Gastroesophageal sphincter (tissue), 4 donors: ENCODE measurements at regions not wholly inside any gene's neighbourhood (a gene's known extent, or its start where the extent isn't known, plus 50 kb on each side); places are given as distances from the start of the nearest gene placed in this dataset.
A peak's percentile ranks its signal among the peaks of the same experiment; 100 is the strongest.

Experiments
- ATAC-seq: fragments of 150-250 bp; one replicate; pipeline ENCODE4 v1.9.1; 2016; ENCODE audit warnings: mild to moderate bottlenecking, moderate library complexity
- H3K27ac ChIP-seq, 4 donors: fragments of 200-600 bp; sonication (generic) in 3 of 4; 1 replicate in 3 of 4; 2 replicates in 1 of 4; pipeline ENCODE4 v1.5.1; 2016 to 2019
- H3K27me3 ChIP-seq: fragments of 200-600 bp; sonication (generic); one replicate; pipeline ENCODE4 v1.5.1; 2019
- H3K36me3 ChIP-seq, 2 donors: fragments of 200-600 bp; sonication (generic); one replicate each; pipeline ENCODE4 v1.5.1; 2019; ENCODE audit warnings: control low read depth in 1 of 2
- H3K4me1 ChIP-seq, 3 donors: fragments of 200-600 bp; sonication (generic); 1 replicate in 2 of 3; 2 replicates in 1 of 3; pipeline ENCODE4 v1.5.1; 2016 to 2019; ENCODE audit warnings: control low read depth in 2 of 3
- H3K4me3 ChIP-seq, 2 donors: fragments of 200-600 bp; sonication (generic); one replicate each; pipeline ENCODE4 v1.5.1; 2019; ENCODE audit warnings: mild to moderate bottlenecking in 1 of 2, moderate library complexity in 1 of 2
- H3K9me3 ChIP-seq, 3 donors: fragments of 200-600 bp; sonication (generic); one replicate each; pipeline ENCODE4 v1.5.1; 2017 to 2019; ENCODE audit warnings: control low read depth in 2 of 3
- EP300 ChIP-seq: sonication (generic); formaldehyde crosslinking; IDR thresholded peaks from one replicate; pipeline ENCODE4 v1.6.1; 2017; ENCODE audit warnings: antibody characterized with exemption, mild to moderate bottlenecking
- POLR2AphosphoS5 ChIP-seq: sonication (generic); formaldehyde crosslinking; IDR thresholded peaks from one replicate; pipeline ENCODE4 v1.6.1; 2017; ENCODE audit warnings: antibody characterized with exemption
- WGBS, 2 donors: methylation state at CpG; one replicate each; pipeline ENCODE4 v1.1.5; 2018; ENCODE audit warnings: low coverage in 1 of 2; 5-methylcytosine and 5-hydroxymethylcytosine counted together

DNA sequence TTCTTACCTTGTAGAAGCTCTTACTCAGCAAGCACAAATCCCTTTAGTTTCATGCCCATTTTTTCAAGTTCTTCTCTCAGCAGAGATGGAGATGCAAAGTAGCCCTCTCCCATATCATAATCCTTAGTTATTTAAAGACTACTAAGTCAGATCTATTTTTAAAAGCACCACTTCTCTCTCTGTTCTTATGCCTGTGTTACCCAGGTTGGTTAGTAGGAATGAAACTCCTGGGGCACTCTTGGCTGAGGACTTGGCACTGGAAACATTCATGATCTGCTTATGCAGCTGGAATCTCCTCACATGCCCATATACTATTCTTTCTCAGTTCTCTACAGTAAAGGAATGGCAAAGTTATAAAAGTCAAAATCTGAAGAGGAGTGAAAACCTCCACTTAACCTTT, 51.9 kb upstream of the PPP2R5A start:
- Histone ChIP-seq H3K4me1 (peaks cover 0 to 35% (median 11%) of the 10 kb centered on the region in 3 donors), H3K36me3 (no peaks in the 10 kb centered on the region), H3K4me3 (no peak overlapping the region), H3K9me3 (no peaks in the 10 kb centered on the region), H3K27ac (no peak overlapping the region), H3K27me3 (no peaks in the 10 kb centered on the region)
- no peak for ATAC-seq
- TF ChIP-seq POLR2AphosphoS5 = no peak

DNA sequence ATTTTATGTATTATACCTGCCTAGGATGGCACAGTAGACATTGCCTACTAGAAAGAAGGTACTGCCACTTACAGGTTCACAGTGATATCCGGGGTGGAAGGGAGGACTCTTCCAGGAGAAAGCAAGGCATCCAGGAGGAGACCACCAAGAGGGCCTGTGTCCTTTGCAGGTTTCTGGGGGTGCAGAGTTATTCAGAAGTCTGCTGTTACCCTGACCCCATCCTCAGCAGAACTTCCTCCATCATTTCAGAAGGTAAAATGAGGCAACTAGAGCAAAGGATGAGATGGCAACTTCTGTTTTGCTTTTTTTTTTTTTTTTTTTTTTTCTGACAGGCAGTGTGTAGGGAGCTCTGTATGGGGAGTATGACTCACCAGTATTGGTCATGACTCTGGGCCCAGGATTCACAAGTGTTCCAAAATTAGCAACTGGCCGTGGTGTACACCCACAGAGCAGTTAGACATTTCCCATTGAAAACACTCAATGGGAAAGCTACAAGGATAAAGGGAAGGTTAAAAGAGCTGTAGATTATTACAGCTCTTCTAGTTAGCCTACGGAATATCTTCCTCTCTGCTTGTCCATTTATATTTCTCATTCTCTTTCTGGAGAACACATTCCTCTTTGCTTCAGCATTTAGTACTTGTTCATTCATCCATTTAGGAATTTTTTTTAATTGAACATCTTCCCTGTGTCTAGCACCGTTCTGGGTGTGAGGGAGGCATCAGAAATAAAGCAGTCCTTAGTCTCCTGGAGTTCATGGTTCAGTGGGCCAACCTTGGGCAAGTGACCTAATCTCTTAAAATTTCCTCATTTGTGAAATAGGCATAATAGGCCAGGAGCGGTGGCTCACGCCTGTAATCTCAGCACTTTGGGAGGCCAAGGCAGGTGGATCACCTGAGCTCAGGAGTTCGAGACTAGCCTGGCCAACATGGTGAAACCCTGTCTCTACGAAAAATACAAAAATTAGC, 50.5 kb upstream of the PPP2R5A start:
- TF ChIP-seq EP300 = no peak
- peak; percentile 43 for TF ChIP-seq POLR2AphosphoS5
- Histone ChIP-seq H3K36me3 (no peaks in the 10 kb centered on the region), H3K27ac (peak overlapping the region; percentile 21 to 74 (median 68)), H3K4me1 (peaks cover 0 to 49% (median 18%) of the 10 kb centered on the region in 3 donors), H3K27me3 (no peaks in the 10 kb centered on the region), H3K4me3 (no peak overlapping the region), H3K9me3 (no peaks in the 10 kb centered on the region)
- ATAC-seq = peak; percentile 97
- 42 to 62% methylated on average over 5 to 6 of the region's 8 CpGs for WGBS, 2 donors
